ENCODE measurements at regions not wholly inside any gene's neighbourhood (a gene's known extent, or its start where the extent isn't known, plus 50 kb on each side); places are given as distances from the start of the nearest gene placed in this dataset.

GRCh38 chr2:157933160-157933920, 57.2 kb upstream of the ACVR1 start:
- no peak for DNase-seq (ENCODE audit: extremely low spot score)
- ChIA-PET CTCF (interaction anchor here (0.7 to 3.7 kb wide), 2 partner anchors 12 to 14 kb away, joined by 3 to 15 read pairs; no protein-coding TSS in a partner anchor), POLR2A (no interaction called here)
- TF ChIP-seq CTCF (IDR thresholded peaks at IDR 0.05; ENCODE audit: control extremely low read depth, extremely low read depth, low read depth, missing control alignments): no peak

GRCh38 chr2:157932480-157933159, 56.5 kb upstream of the ACVR1 start:
- ChIA-PET CTCF (interaction anchor here (2.4 kb wide), 1 partner anchor 14 kb away, joined by 9 read pairs; no protein-coding TSS in a partner anchor), POLR2A (no interaction called here)
- no peak for DNase-seq (ENCODE audit: extremely low spot score)
- no peak for TF ChIP-seq CTCF (IDR thresholded peaks at IDR 0.05; ENCODE audit: control extremely low read depth, extremely low read depth, low read depth, missing control alignments)

GRCh38 chr2:157931542-157931941, 55.4 kb upstream of the ACVR1 start:
- ChIA-PET POLR2A (no interaction called here), CTCF (interaction anchor here (0.9 to 2.4 kb wide), 2 partner anchors 13 to 15 kb away, joined by 3 to 9 read pairs; no protein-coding TSS in a partner anchor)
- no peak for TF ChIP-seq CTCF (IDR thresholded peaks at IDR 0.05; ENCODE audit: control extremely low read depth, extremely low read depth, low read depth, missing control alignments)
- no peak for DNase-seq (ENCODE audit: extremely low spot score)

GRCh38 chr2:157930728-157931127, 54.6 kb upstream of the ACVR1 start:
- DNase-seq (ENCODE audit: extremely low spot score): no peak
- TF ChIP-seq CTCF (IDR thresholded peaks at IDR 0.05; ENCODE audit: control extremely low read depth, extremely low read depth, low read depth, missing control alignments): no peak
- CTCF ChIA-PET: interaction anchor here (2.4 kb wide), 1 partner anchor 12 kb away, joined by 9 read pairs; no protein-coding TSS in a partner anchor

GRCh38 chr2:157929871-157930667, 53.9 kb upstream of the ACVR1 start:
- CTCF ChIA-PET: interaction anchor here (2.4 kb wide), 1 partner anchor 11 kb away, joined by 9 read pairs; no protein-coding TSS in a partner anchor
- DNase-seq (ENCODE audit: extremely low spot score): no peak
- POLR2A ChIA-PET: no interaction called here
- TF ChIP-seq CTCF (IDR thresholded peaks at IDR 0.05; ENCODE audit: control extremely low read depth, extremely low read depth, low read depth, missing control alignments): no peak

More at GRCh38 chr2:157930728-157931127, 54.6 kb upstream of the ACVR1 start:
- POLR2A ChIA-PET: no interaction called here

GRCh38 chr2:157928372-157928771, 52.2 kb upstream of the ACVR1 start:
- no peak for TF ChIP-seq CTCF (IDR thresholded peaks at IDR 0.05; ENCODE audit: control extremely low read depth, extremely low read depth, low read depth, missing control alignments)
- DNase-seq (ENCODE audit: extremely low spot score): no peak
- ChIA-PET POLR2A (no interaction called here), CTCF (interaction anchor here (1.0 kb wide), 1 partner anchor 21 kb away, joined by 3 read pairs; no protein-coding TSS in a partner anchor)

Data from GM10248 (cell line).